ENCODE measurements at regions not wholly inside any gene's neighbourhood (a gene's known extent, or its start where the extent isn't known, plus 50 kb on each side); places are given as distances from the start of the nearest gene placed in this dataset.

- WGBS, 2 donors, result 20 to 61% methylated on average over 7 of the region's 7 CpGs
- Histone ChIP-seq H3K27ac (peak overlapping the region in 1 of 4 donors; percentile 31), H3K4me1 (no peaks in the 10 kb centered on the region), H3K36me3 (no peaks in the 10 kb centered on the region), H3K4me3 (no peak overlapping the region), H3K9me3 (no peaks in the 10 kb centered on the region), H3K27me3 (no peaks in the 10 kb centered on the region)
- no peak for DNase-seq
- no peak for TF ChIP-seq EP300 (IDR thresholded peaks at IDR 0.05)
- TF ChIP-seq CTCF (IDR thresholded peaks at IDR 0.05), result no peak
- TF ChIP-seq POLR2A (IDR thresholded peaks at IDR 0.05), result no peak
- TF ChIP-seq POLR2AphosphoS5 (IDR thresholded peaks at IDR 0.05), result no peak
- intact Hi-C loops (cut with DNase I), result no loop called here
These were observed 65.6 kb upstream of the KIF13A start for GRCh38 chr6:18053078-18053477.

- Histone ChIP-seq H3K9me3 (no peaks in the 10 kb centered on the region), H3K27ac (no peak overlapping the region), H3K4me1 (peaks cover 0 to 2% (median 0%) of the 10 kb centered on the region in 4 donors), H3K36me3 (no peaks in the 10 kb centered on the region), H3K27me3 (no peaks in the 10 kb centered on the region), H3K4me3 (no peak overlapping the region)
- intact Hi-C loops (cut with DNase I), result no loop called here
- TF ChIP-seq EP300 (IDR thresholded peaks at IDR 0.05), result no peak
- TF ChIP-seq CTCF (IDR thresholded peaks at IDR 0.05), result no peak
- TF ChIP-seq POLR2A (IDR thresholded peaks at IDR 0.05), result no peak
- TF ChIP-seq POLR2AphosphoS5 (IDR thresholded peaks at IDR 0.05), result no peak
- DNase-seq, result no peak
- WGBS, 2 donors, result 87 to 95% methylated on average over 2 of the region's 2 CpGs
These were observed 62.2 kb upstream of the KIF13A start for GRCh38 chr6:18049646-18050045.

- intact Hi-C loops (cut with DNase I), result no loop called here
- Histone ChIP-seq H3K4me3 (no peak overlapping the region), H3K4me1 (peaks cover 0 to 7% (median 0%) of the 10 kb centered on the region in 4 donors), H3K27me3 (no peaks in the 10 kb centered on the region), H3K9me3 (no peaks in the 10 kb centered on the region), H3K27ac (no peak overlapping the region), H3K36me3 (no peaks in the 10 kb centered on the region)
- DNase-seq, result no peak
- TF ChIP-seq CTCF (IDR thresholded peaks at IDR 0.05) (no peak), POLR2AphosphoS5 (IDR thresholded peaks at IDR 0.05) (no peak), EP300 (IDR thresholded peaks at IDR 0.05) (no peak), POLR2A (IDR thresholded peaks at IDR 0.05) (no peak)
- 77 to 91% methylated on average over 4 of the region's 4 CpGs for WGBS, 2 donors
These were observed 61.7 kb upstream of the KIF13A start for GRCh38 chr6:18048953-18049630.

GRCh38 chr6:18047406-18047805 is 60.0 kb upstream of the KIF13A start:
- DNase-seq, result no peak
- 36 to 69% methylated on average over 2 of the region's 2 CpGs for WGBS, 2 donors

More at GRCh38 chr6:18047406-18047805, 60.0 kb upstream of the KIF13A start:
- Histone ChIP-seq H3K4me1 (peaks cover 0 to 17% (median 12%) of the 10 kb centered on the region in 4 donors), H3K36me3 (no peaks in the 10 kb centered on the region), H3K4me3 (no peak overlapping the region), H3K27ac (no peak overlapping the region), H3K27me3 (no peaks in the 10 kb centered on the region), H3K9me3 (no peaks in the 10 kb centered on the region)
- intact Hi-C loops (cut with DNase I), result no loop called here
- TF ChIP-seq POLR2A (IDR thresholded peaks at IDR 0.05) (no peak), EP300 (IDR thresholded peaks at IDR 0.05) (no peak), CTCF (IDR thresholded peaks at IDR 0.05) (no peak), POLR2AphosphoS5 (IDR thresholded peaks at IDR 0.05) (no peak)

All from sigmoid colon (tissue), 6 donors.